Neural cell (in vitro differentiated cells): ENCODE measurements at regions not wholly inside any gene's neighbourhood (a gene's known extent, or its start where the extent isn't known, plus 50 kb on each side); places are given as distances from the start of the nearest gene placed in this dataset.

Experiments used
- EP300 ChIP-seq: fragments of 450-650 bp; conservative IDR thresholded peaks from 2 replicates; pipeline ENCODE4 v1.6.1; 2014; ENCODE audit warnings: antibody characterized with exemption, mild to moderate bottlenecking, moderate library complexity; ENCODE audit not compliant: poor library complexity, severe bottlenecking
- EZH2 ChIP-seq: fragments of 200-600, 300-800 bp; shearing (Covaris generic), sonication (generic); IDR thresholded peaks from 2 replicates; pipeline ENCODE4 v1.6.1; 2014; ENCODE audit warnings: antibody characterized with exemption, low read length, borderline replicate concordance, mild to moderate bottlenecking; ENCODE audit not compliant: insufficient read depth, poor library complexity, severe bottlenecking
- POLR2AphosphoS5 ChIP-seq: IDR thresholded peaks from 2 replicates; pipeline ENCODE4 v1.6.1; 2012
- TF ChIP-seq, protein P1 (sequence below): IDR thresholded peaks from 2 replicates; pipeline ENCODE4 v1.6.1; 2012; ENCODE audit warnings: borderline replicate concordance
- TF ChIP-seq, protein P2 (sequence below): fragments of 450-650 bp; IDR thresholded peaks from 2 replicates; pipeline ENCODE4 v1.5.1; 2014; ENCODE audit warnings: antibody characterized with exemption, mild to moderate bottlenecking, moderate library complexity; ENCODE audit not compliant: poor library complexity, severe bottlenecking

DNA sequence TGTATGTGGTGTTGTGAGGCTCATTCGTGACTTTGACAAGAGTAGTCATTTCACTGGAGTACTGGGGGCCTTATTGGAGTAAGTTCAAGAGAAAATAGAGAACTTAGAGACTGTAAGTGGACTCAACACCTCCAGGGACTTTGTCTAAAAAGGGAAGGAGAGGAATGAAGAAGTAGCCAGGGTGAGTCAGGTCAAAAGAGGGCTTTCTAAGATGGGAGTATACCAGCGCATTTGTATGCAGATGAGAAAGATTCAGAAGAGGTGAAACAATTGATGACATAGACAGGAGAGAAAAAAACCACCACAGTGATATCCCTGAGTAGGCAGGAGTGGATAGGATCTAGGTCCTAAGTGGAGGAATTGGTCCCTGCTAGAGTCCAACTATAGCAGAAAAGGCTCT, 246.8 kb downstream of the IKZF2 start:
- TF ChIP-seq EZH2, result no peak
- TF ChIP-seq, protein P1, sequence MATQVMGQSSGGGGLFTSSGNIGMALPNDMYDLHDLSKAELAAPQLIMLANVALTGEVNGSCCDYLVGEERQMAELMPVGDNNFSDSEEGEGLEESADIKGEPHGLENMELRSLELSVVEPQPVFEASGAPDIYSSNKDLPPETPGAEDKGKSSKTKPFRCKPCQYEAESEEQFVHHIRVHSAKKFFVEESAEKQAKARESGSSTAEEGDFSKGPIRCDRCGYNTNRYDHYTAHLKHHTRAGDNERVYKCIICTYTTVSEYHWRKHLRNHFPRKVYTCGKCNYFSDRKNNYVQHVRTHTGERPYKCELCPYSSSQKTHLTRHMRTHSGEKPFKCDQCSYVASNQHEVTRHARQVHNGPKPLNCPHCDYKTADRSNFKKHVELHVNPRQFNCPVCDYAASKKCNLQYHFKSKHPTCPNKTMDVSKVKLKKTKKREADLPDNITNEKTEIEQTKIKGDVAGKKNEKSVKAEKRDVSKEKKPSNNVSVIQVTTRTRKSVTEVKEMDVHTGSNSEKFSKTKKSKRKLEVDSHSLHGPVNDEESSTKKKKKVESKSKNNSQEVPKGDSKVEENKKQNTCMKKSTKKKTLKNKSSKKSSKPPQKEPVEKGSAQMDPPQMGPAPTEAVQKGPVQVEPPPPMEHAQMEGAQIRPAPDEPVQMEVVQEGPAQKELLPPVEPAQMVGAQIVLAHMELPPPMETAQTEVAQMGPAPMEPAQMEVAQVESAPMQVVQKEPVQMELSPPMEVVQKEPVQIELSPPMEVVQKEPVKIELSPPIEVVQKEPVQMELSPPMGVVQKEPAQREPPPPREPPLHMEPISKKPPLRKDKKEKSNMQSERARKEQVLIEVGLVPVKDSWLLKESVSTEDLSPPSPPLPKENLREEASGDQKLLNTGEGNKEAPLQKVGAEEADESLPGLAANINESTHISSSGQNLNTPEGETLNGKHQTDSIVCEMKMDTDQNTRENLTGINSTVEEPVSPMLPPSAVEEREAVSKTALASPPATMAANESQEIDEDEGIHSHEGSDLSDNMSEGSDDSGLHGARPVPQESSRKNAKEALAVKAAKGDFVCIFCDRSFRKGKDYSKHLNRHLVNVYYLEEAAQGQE, result no peak
- TF ChIP-seq, protein P2, sequence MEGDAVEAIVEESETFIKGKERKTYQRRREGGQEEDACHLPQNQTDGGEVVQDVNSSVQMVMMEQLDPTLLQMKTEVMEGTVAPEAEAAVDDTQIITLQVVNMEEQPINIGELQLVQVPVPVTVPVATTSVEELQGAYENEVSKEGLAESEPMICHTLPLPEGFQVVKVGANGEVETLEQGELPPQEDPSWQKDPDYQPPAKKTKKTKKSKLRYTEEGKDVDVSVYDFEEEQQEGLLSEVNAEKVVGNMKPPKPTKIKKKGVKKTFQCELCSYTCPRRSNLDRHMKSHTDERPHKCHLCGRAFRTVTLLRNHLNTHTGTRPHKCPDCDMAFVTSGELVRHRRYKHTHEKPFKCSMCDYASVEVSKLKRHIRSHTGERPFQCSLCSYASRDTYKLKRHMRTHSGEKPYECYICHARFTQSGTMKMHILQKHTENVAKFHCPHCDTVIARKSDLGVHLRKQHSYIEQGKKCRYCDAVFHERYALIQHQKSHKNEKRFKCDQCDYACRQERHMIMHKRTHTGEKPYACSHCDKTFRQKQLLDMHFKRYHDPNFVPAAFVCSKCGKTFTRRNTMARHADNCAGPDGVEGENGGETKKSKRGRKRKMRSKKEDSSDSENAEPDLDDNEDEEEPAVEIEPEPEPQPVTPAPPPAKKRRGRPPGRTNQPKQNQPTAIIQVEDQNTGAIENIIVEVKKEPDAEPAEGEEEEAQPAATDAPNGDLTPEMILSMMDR, result no peak
- no peak for TF ChIP-seq EP300
- no peak for TF ChIP-seq POLR2AphosphoS5
